HL-60 (cell line): ENCODE measurements at regions not wholly inside any gene's neighbourhood (a gene's known extent, or its start where the extent isn't known, plus 50 kb on each side); places are given as distances from the start of the nearest gene placed in this dataset.

Experiments
- CTCF ChIP-seq: IDR thresholded peaks from one replicate; pipeline ENCODE4 v1.5.1; 2011; ENCODE audit warnings: low read length, control low read depth, inconsistent platforms; ENCODE audit not compliant: insufficient read depth
- GABPA ChIP-seq: IDR thresholded peaks from 2 replicates; pipeline ENCODE4 v1.6.1; 2012; ENCODE audit warnings: low read depth
- POLR2AphosphoS5 ChIP-seq: IDR thresholded peaks from 2 replicates; pipeline ENCODE4 v1.6.1; 2012; ENCODE audit warnings: low read depth
- SPI1 ChIP-seq: IDR thresholded peaks from 2 replicates; pipeline ENCODE4 v1.6.1; 2012; ENCODE audit warnings: low read depth, mild to moderate bottlenecking, borderline replicate concordance
- TF ChIP-seq, protein P1 (sequence below): IDR thresholded peaks from 2 replicates; pipeline ENCODE4 v1.6.1; 2012; ENCODE audit warnings: low read depth; ENCODE audit not compliant: insufficient replicate concordance

DNA sequence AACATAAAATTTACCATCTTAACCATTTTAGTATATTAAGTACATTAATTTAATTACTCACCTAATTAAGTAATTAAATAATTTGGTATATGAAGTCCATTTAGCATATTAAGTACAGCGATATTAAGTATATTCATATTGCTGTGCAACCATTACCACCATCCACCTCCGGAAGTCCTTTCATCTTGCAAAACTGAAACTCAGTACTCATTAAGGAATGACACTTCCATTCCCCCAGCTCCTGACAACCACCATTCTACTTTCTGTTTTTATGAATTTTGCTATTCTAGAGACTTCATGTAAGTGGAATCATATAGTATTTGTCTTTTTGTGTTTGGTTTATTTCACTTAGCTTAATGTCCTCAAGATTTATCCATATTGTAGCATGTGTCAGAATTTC is 61.1 kb upstream of the GTSF1L start:
- TF ChIP-seq CTCF (no peak), GABPA (no peak), POLR2AphosphoS5 (no peak), SPI1 (no peak)
- TF ChIP-seq, protein P1, sequence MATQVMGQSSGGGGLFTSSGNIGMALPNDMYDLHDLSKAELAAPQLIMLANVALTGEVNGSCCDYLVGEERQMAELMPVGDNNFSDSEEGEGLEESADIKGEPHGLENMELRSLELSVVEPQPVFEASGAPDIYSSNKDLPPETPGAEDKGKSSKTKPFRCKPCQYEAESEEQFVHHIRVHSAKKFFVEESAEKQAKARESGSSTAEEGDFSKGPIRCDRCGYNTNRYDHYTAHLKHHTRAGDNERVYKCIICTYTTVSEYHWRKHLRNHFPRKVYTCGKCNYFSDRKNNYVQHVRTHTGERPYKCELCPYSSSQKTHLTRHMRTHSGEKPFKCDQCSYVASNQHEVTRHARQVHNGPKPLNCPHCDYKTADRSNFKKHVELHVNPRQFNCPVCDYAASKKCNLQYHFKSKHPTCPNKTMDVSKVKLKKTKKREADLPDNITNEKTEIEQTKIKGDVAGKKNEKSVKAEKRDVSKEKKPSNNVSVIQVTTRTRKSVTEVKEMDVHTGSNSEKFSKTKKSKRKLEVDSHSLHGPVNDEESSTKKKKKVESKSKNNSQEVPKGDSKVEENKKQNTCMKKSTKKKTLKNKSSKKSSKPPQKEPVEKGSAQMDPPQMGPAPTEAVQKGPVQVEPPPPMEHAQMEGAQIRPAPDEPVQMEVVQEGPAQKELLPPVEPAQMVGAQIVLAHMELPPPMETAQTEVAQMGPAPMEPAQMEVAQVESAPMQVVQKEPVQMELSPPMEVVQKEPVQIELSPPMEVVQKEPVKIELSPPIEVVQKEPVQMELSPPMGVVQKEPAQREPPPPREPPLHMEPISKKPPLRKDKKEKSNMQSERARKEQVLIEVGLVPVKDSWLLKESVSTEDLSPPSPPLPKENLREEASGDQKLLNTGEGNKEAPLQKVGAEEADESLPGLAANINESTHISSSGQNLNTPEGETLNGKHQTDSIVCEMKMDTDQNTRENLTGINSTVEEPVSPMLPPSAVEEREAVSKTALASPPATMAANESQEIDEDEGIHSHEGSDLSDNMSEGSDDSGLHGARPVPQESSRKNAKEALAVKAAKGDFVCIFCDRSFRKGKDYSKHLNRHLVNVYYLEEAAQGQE, result no peak
